ENCODE measurements at regions not wholly inside any gene's neighbourhood (a gene's known extent, or its start where the extent isn't known, plus 50 kb on each side); places are given as distances from the start of the nearest gene placed in this dataset.

- DNase-seq (ENCODE audit: low spot score): no peak
- intact Hi-C loops (cut with DNase I): no loop called here
Measured at GRCh38 chr4:180598281-180598680, 1644.9 kb upstream of the TENM3 start.

GRCh38 chr4:180603791-180604190, 1639.4 kb upstream of the TENM3 start:
- intact Hi-C loops (cut with DNase I): no loop called here
- DNase-seq (ENCODE audit: low spot score): no peak

GRCh38 chr4:180610324-180610723, 1632.9 kb upstream of the TENM3 start:
- DNase-seq (ENCODE audit: low spot score): no peak
- intact Hi-C loops (cut with DNase I): no loop called here

- intact Hi-C loops (cut with DNase I): no loop called here
- DNase-seq (ENCODE audit: low spot score): no peak
Measured at GRCh38 chr4:180615746-180616145, 1627.5 kb upstream of the TENM3 start.

- no peak for DNase-seq (ENCODE audit: low spot score)
- intact Hi-C loops (cut with DNase I): no loop called here
Measured at GRCh38 chr4:180617196-180617595, 1626.0 kb upstream of the TENM3 start.

GRCh38 chr4:180618396-180618795, 1624.8 kb upstream of the TENM3 start:
- intact Hi-C loops (cut with DNase I): no loop called here
- DNase-seq (ENCODE audit: low spot score): no peak

GRCh38 chr4:180619440-180619839, 1623.8 kb upstream of the TENM3 start:
- DNase-seq (ENCODE audit: low spot score): no peak
- intact Hi-C loops (cut with DNase I): no loop called here

- intact Hi-C loops (cut with DNase I): no loop called here
- DNase-seq (ENCODE audit: low spot score): no peak
Measured at GRCh38 chr4:180622254-180622653, 1620.9 kb upstream of the TENM3 start.

- no peak for DNase-seq (ENCODE audit: low spot score)
- intact Hi-C loops (cut with DNase I): no loop called here
Measured at GRCh38 chr4:180625653-180626052, 1617.5 kb upstream of the TENM3 start.

- no peak for DNase-seq (ENCODE audit: low spot score)
- intact Hi-C loops (cut with DNase I): no loop called here
Measured at GRCh38 chr4:180630012-180630665, 1613.1 kb upstream of the TENM3 start.

GRCh38 chr4:180634306-180634705, 1608.9 kb upstream of the TENM3 start:
- no peak for DNase-seq (ENCODE audit: low spot score)
- intact Hi-C loops (cut with DNase I): no loop called here

GRCh38 chr4:180635281-180635680, 1607.9 kb upstream of the TENM3 start:
- DNase-seq (ENCODE audit: low spot score): no peak
- intact Hi-C loops (cut with DNase I): no loop called here

- intact Hi-C loops (cut with DNase I): no loop called here
- DNase-seq (ENCODE audit: low spot score): no peak
Measured at GRCh38 chr4:180636696-180637404, 1606.4 kb upstream of the TENM3 start.

- intact Hi-C loops (cut with DNase I): no loop called here
- no peak for DNase-seq (ENCODE audit: low spot score)
Measured at GRCh38 chr4:180637616-180638015, 1605.6 kb upstream of the TENM3 start.

GRCh38 chr4:180640193-180640592, 1603.0 kb upstream of the TENM3 start:
- intact Hi-C loops (cut with DNase I): no loop called here
- DNase-seq (ENCODE audit: low spot score): no peak

GRCh38 chr4:180641495-180641894, 1601.7 kb upstream of the TENM3 start:
- DNase-seq (ENCODE audit: low spot score): no peak
- intact Hi-C loops (cut with DNase I): no loop called here

- intact Hi-C loops (cut with DNase I): no loop called here
- DNase-seq (ENCODE audit: low spot score): no peak
Measured at GRCh38 chr4:180642732-180643131, 1600.5 kb upstream of the TENM3 start.

- intact Hi-C loops (cut with DNase I): no loop called here
- no peak for DNase-seq (ENCODE audit: low spot score)
Measured at GRCh38 chr4:180650273-180650672, 1592.9 kb upstream of the TENM3 start.

GRCh38 chr4:180652533-180652932, 1590.7 kb upstream of the TENM3 start:
- intact Hi-C loops (cut with DNase I): no loop called here
- no peak for DNase-seq (ENCODE audit: low spot score)

GRCh38 chr4:180655886-180656285, 1587.3 kb upstream of the TENM3 start:
- no peak for DNase-seq (ENCODE audit: low spot score)
- intact Hi-C loops (cut with DNase I): loop anchor here in 1 of 2 donors (1.0 kb wide), 1 partner anchor 19 kb away; no protein-coding TSS in a partner anchor

- no peak for DNase-seq (ENCODE audit: low spot score)
- intact Hi-C loops (cut with DNase I): no loop called here
Measured at GRCh38 chr4:180657881-180658280, 1585.3 kb upstream of the TENM3 start.

Data from posterior vena cava (tissue), 2 donors.